Common myeloid progenitor, CD34-positive (primary cell): ENCODE measurements at regions not wholly inside any gene's neighbourhood (a gene's known extent, or its start where the extent isn't known, plus 50 kb on each side); places are given as distances from the start of the nearest gene placed in this dataset.
"Not testable (repeated sequence)": the region's sequence is repeated elsewhere in the genome, so short reads cannot be mapped to it uniquely, and the experiment has no call there.

ENCODE experiments used
- CTCF ChIA-PET: fragments of 350-600 bp; sonication (Branson Sonifier 250); formaldehyde crosslinking; loops from one replicate; lab custom pipeline; 2021; ENCODE audit warnings: antibody characterized with exemption; lab: Charles Lee
- POLR2A ChIA-PET: fragments of 350-600 bp; sonication (Branson Sonifier 250); formaldehyde crosslinking; loops from one replicate; lab custom pipeline; 2021; ENCODE audit warnings: antibody characterized with exemption; lab: Charles Lee
- DNase-seq, 3 donors: peaks; one replicate each; pipeline versions ENCODE4 v3.0.0 to v3.0.0-alpha.2; 2013
- H3K27ac ChIP-seq, 2 experiments: 1 replicate in 1 of 2; 2 replicates in 1 of 2; pipeline ENCODE4 v1.7.0; 2013; ENCODE audit warnings: inconsistent platforms in 2 of 2, low read length in 2 of 2, mild to moderate bottlenecking in 2 of 2, low read depth in 1 of 2, moderate library complexity in 1 of 2; ENCODE audit not compliant: severe bottlenecking in 2 of 2, insufficient read depth in 1 of 2, poor library complexity in 1 of 2
- H3K27me3 ChIP-seq, 5 experiments: replicated peaks in 2 of 5; 1 replicate in 3 of 5; 2 replicates in 2 of 5; pipeline versions ENCODE4 v1.6.1 to v1.7.0; 2013; ENCODE audit warnings: low read length in 4 of 5, mild to moderate bottlenecking in 2 of 5, moderate library complexity in 2 of 5, inconsistent platforms in 1 of 5; ENCODE audit not compliant: insufficient read depth in 5 of 5, control insufficient read depth in 4 of 5
- H3K36me3 ChIP-seq, 4 experiments: 1 replicate in 2 of 4; 2 replicates in 2 of 4; pipeline versions ENCODE4 v1.6.1 to v1.7.0; 2013; ENCODE audit warnings: low read length in 3 of 4, control low read depth in 1 of 4, mild to moderate bottlenecking in 1 of 4; ENCODE audit not compliant: control insufficient read depth in 4 of 4, insufficient read depth in 4 of 4
- H3K4me1 ChIP-seq, 4 experiments: 1 replicate in 3 of 4; 2 replicates in 1 of 4; pipeline versions ENCODE4 v1.6.1 to v1.7.1; 2013; ENCODE audit warnings: low read length in 3 of 4, mild to moderate bottlenecking in 3 of 4, control low read depth in 1 of 4, inconsistent platforms in 1 of 4, moderate library complexity in 1 of 4; ENCODE audit not compliant: control insufficient read depth in 4 of 4, insufficient read depth in 4 of 4; ENCODE audit errors: control extremely low read depth in 1 of 4
- H3K4me3 ChIP-seq, 7 experiments: 1 replicate in 4 of 7; 2 replicates in 3 of 7; pipeline versions ENCODE4 v1.5.1 to v1.7.0; 2013; ENCODE audit warnings: mild to moderate bottlenecking in 7 of 7, low read length in 6 of 7, moderate library complexity in 6 of 7, inconsistent platforms in 2 of 7, low read depth in 2 of 7, control low read depth in 1 of 7; ENCODE audit not compliant: insufficient read depth in 4 of 7, control insufficient read depth in 1 of 7; ENCODE audit errors: extremely low read depth in 1 of 7
- H3K9me3 ChIP-seq, 5 experiments: 1 replicate in 4 of 5; 2 replicates in 1 of 5; pipeline versions ENCODE4 v1.6.1 to v1.7.1; 2013; ENCODE audit warnings: low read length in 4 of 5, mild to moderate bottlenecking in 2 of 5, inconsistent platforms in 1 of 5, low read depth in 1 of 5, moderate library complexity in 1 of 5; ENCODE audit not compliant: control insufficient read depth in 4 of 5, insufficient read depth in 2 of 5; ENCODE audit errors: control extremely low read depth in 1 of 5
- WGBS: methylation state at CpG from one replicate; pipeline ENCODE4 v1.1.5; 2013; ENCODE audit not compliant: insufficient coverage; 5-methylcytosine and 5-hydroxymethylcytosine counted together

DNA sequence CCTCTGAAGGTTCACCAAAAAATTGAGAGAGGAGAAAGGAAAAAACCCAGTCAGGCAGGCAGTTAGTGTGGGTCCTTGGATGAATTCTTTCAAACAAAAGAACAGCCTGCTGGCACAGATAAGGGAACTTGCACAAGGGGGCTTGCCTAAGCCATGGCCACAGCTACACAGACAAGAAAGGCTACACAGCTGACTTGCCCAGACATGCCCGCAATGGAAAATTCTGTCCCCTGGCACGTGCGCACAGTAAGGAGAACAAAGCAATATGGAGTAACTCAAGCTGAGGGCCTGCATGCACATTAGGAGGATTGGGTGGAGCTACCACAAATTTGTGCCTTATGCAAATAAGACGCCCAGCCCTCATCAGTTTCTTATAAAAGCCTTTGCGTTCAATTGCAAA lies 512.5 kb upstream of the HTR2C start:
- POLR2A ChIA-PET, result no interaction called here
- Histone ChIP-seq H3K9me3 (no peaks in the 10 kb centered on the region), H3K4me3 (no peak overlapping the region), H3K27me3 (no peaks in the 10 kb centered on the region), H3K4me1 (peaks cover 0 to 2% (median under 1%) of the 10 kb centered on the region in 4 experiments), H3K27ac (no peak overlapping the region), H3K36me3 (no peaks in the 10 kb centered on the region)
- CTCF ChIA-PET, result interaction anchor here (0.6 kb wide), 1 partner anchor 7 kb away, joined by 3 read pairs; no protein-coding TSS in a partner anchor
- 94% methylated on average over 5 of the region's 5 CpGs for WGBS
- peak in 2 of 3 donors; percentile 36 to 58 for DNase-seq

DNA sequence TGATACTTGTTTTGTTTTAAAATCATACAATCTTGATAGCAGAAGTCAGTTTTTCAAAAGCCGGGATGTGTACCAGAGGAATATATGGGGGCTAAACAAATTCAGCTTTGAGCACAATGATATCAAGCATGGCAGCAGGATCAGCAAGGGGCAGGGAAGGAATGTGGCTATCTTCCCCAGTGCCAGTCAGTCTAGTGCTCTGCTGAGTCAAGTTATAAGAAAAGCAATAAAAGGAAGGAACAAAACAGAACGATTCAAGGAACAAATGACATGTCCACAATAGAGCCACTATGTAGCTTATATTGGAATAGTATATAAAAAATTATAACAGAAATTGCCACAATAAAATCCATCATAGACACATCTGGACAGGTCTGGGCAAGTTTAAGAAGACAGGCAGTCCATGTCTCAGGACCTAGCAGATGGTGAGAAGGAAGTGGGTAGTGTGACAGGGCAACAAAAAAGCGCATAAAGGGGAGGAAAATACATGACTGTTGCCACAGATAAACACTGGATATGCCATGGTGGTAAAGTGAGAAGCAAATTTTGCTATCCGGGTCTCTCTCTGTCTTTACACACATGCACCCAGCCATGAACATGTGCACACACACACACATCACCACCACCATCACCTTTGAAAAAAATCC lies 518.2 kb upstream of the HTR2C start:
- Histone ChIP-seq H3K9me3 (no peaks in the 10 kb centered on the region), H3K4me1 (peaks cover 0 to 8% (median 6%) of the 10 kb centered on the region in 4 experiments), H3K27ac (no peak overlapping the region), H3K36me3 (no peaks in the 10 kb centered on the region), H3K27me3 (no peaks in the 10 kb centered on the region), H3K4me3 (no peak overlapping the region)
- peak in 2 of 3 donors; percentile 77 to 89 for DNase-seq
- POLR2A ChIA-PET, result no interaction called here
- CTCF ChIA-PET, result interaction anchor here (1.3 to 1.7 kb wide), 2 partner anchors 9 to 18 kb away, joined by 4 to 5 read pairs; no protein-coding TSS in a partner anchor
- WGBS, result 100% methylated on average over 1 of the region's 4 CpGs

DNA sequence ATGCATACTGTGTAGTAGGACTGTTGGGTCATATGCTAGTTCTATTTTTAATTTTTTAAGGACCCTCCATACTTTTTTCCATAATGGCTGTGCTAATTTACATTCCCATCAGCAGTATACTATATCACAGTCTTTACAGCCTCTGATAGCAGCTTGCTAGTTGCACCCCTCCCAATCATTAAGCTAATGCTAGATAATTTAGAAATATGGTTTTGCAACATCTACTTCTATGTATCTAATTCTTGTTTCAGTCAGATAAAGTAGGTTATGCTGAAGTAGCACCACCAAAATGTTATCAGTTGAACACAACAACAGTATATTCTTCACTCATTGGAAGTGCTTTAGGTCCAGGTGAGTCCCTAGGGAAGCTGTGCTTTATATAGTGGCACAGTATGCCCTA lies 522.7 kb upstream of the HTR2C start:
- Histone ChIP-seq H3K36me3 (no peaks in the 10 kb centered on the region), H3K9me3 (no peaks in the 10 kb centered on the region), H3K4me1 (peaks cover 0 to 12% (median 6%) of the 10 kb centered on the region in 4 experiments), H3K27ac (no peak overlapping the region), H3K4me3 (no peak overlapping the region), H3K27me3 (no peaks in the 10 kb centered on the region)
- DNase-seq, result no peak
- POLR2A ChIA-PET, result no interaction called here
- CTCF ChIA-PET, result no interaction called here

DNA sequence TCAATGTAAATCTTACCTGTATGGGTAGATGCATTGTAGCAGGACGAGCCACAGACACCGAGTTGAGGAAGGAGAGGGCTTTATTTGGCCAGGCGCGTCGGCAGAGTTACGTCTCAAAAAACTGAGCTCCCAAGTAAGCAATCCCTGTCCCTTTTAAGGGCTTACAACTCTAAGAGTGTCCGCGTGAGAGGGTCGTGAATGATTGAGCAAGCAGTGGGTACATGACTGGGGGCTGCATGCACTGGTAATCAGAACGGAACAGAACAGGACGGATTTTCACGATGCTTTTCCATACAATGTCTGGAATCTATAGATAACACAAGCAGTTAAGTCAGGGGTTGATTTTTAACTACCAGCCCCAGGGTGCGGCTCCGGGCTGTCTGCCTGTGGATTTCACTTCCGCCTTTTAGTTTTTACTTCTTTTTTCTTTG lies 524.9 kb upstream of the HTR2C start:
- DNase-seq, result peak; percentile 38 to 86 (median 68)
- CTCF ChIA-PET, result interaction anchor here (0.6 kb wide), 1 partner anchor 440 kb away, joined by 3 read pairs; no protein-coding TSS in a partner anchor
- Histone ChIP-seq H3K4me3 (peak overlapping the region in 5 of 7 experiments; percentile 13 to 57 (median 19)), H3K4me1 (peaks cover 0 to 4% (median 2%) of the 10 kb centered on the region in 4 experiments), H3K9me3 (no peaks in the 10 kb centered on the region), H3K36me3 (no peaks in the 10 kb centered on the region), H3K27me3 (no peaks in the 10 kb centered on the region), H3K27ac (peak overlapping the region in 1 of 2 experiments; percentile 70)
- POLR2A ChIA-PET, result no interaction called here
- WGBS, result 48% methylated on average over 11 of the region's 15 CpGs

DNA sequence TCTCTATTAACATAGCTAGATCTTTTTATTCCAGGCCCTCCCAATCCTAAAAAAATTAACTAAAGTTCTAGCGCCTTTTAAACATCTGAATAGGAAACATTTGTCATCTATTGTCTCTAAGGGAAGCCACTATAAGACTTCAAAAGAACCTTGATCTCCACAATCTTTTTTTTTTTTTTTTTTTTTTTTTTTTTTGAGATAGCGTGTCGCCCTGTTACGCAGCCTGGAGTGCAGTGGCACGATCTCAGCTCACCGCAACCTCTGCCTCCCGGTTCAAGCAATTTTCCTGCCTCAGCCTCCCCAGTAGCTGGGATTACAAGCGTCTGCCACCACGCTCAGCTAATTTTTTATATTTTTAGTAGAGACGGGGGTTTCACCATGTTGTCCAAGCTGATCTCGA lies 526.5 kb upstream of the HTR2C start:
- H3K27ac ChIP-seq, result peak overlapping the region in 1 of 2 experiments; percentile 66
- WGBS, result 85% methylated on average over 6 of the region's 11 CpGs
- CTCF ChIA-PET, POLR2A ChIA-PET, H3K27me3 ChIP-seq, H3K4me1 ChIP-seq, DNase-seq, H3K9me3 ChIP-seq, H3K36me3 ChIP-seq, H3K4me3 ChIP-seq: not testable (repeated sequence)

DNA sequence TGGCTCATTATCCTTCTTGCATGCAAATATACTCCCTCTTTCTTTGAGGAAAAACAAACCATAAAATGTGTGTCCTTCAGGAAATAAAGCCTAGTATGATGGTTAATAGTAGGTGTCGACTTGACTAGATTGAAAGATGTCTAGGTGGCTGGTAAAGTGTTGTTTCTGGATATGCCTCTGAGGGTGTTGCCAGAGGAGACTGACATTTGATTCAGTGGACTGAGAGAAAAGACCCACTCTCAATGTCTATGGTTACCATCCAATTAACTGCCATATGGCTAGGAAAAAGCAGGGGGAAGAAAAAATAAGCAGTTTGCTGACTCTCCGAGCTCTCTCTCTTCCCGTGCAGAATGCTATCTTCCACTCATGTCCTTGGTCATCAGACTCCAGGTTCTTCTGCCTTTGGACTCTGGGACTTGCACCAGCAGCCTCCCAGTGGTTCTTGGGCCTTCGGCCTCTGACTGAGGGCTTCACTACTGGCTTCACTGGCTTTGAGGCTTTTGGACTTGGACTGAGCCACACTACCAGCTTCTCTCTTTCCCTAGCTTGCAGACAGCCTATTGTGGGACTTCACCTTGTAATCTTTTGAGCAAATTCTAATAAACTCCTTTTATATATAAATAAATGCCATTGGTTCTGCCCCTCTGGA lies 532.1 kb upstream of the HTR2C start:
- ChIA-PET POLR2A (no interaction called here), CTCF (no interaction called here)
- no peaks in the 10 kb centered on the region for H3K36me3 ChIP-seq
- WGBS, result 96% methylated on average over 4 of the region's 4 CpGs
- H3K27me3 ChIP-seq, result no peaks in the 10 kb centered on the region
- no peaks in the 10 kb centered on the region for H3K9me3 ChIP-seq
- no peak for DNase-seq
- H3K27ac ChIP-seq, result no peak overlapping the region
- no peak overlapping the region for H3K4me3 ChIP-seq
- H3K4me1 ChIP-seq, result no peaks in the 10 kb centered on the region

DNA sequence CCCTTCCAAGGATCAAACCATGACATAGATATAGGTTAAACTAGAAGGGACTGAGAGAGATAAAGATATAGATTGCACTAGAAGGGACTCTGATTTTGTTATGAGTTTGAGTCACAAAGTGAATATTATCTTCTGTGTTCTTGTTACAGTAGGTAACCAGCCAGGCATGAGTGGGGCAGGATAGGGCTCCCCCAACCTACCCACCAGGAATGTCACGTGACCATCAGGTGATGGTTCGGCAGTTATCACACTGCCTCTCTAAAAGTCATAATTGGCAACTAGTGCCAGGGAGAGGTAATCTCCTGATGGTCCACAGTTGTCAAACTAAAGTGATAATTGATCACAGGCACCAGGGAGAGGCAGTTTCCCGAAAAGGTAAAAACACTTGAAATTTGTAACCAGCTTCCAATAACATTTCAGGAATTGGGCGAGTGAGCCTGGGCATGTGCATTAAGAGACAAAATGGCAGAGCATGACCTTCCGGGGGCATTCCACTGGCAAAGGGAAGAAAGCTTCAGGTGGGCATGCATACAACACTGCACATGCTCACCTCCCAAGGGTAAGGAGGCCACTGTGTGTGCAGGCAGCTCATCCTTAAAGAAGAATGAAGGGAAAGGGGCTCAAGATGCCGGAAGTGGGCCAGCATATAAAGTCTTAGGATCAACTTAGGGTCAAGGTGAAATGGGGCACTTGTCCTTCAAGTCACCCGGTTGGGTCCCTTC lies 533.6 kb upstream of the HTR2C start:
- no peaks in the 10 kb centered on the region for H3K36me3 ChIP-seq
- H3K9me3 ChIP-seq, result no peaks in the 10 kb centered on the region
- H3K4me1 ChIP-seq, result no peaks in the 10 kb centered on the region
- WGBS, result 98% methylated on average over 7 of the region's 7 CpGs
- CTCF ChIA-PET, result no interaction called here
- POLR2A ChIA-PET, result no interaction called here
- H3K27ac ChIP-seq, result no peak overlapping the region
- H3K4me3 ChIP-seq, result no peak overlapping the region
- no peak for DNase-seq
- H3K27me3 ChIP-seq, result no peaks in the 10 kb centered on the region
